ENCODE measurements at regions not wholly inside any gene's neighbourhood (a gene's known extent, or its start where the extent isn't known, plus 50 kb on each side); places are given as distances from the start of the nearest gene placed in this dataset.

- no peak for DNase-seq
- no peak overlapping the region for H3K27ac ChIP-seq (ENCODE audit: insufficient read length, low read depth, low read length)
- no peak for TF ChIP-seq CTCF (conservative IDR thresholded peaks at IDR 0.05)
- H3K18ac ChIP-seq (ENCODE audit: insufficient read length, low read depth, low read length) = no peak overlapping the region
- no peak overlapping the region for H4K8ac ChIP-seq (replicated peaks; ENCODE audit: insufficient read length, low read depth, low read length)
- H3K27me3 ChIP-seq (ENCODE audit: insufficient read depth, low read length) = no peaks in the 10 kb centered on the region
- no peak overlapping the region for H3K4me2 ChIP-seq (ENCODE audit: insufficient read depth, insufficient read length, low read length)
- H2AK5ac ChIP-seq (ENCODE audit: insufficient read length, low read length) = no peak overlapping the region
- H3K79me2 ChIP-seq (ENCODE audit: insufficient read depth, low read length) = no peaks in the 10 kb centered on the region
- no peak overlapping the region for H2AFZ ChIP-seq (ENCODE audit: low read length)
- no peak overlapping the region for H2BK5ac ChIP-seq (ENCODE audit: insufficient read length, low read length)
- H3T11ph ChIP-seq (ENCODE audit: low read length) = no peak overlapping the region
- H4K20me1 ChIP-seq (ENCODE audit: control insufficient read depth, insufficient read depth, insufficient read length) = no peaks in the 10 kb centered on the region
- H3K23ac ChIP-seq (ENCODE audit: insufficient read length, low read depth, low read length) = no peak overlapping the region
- H3K14ac ChIP-seq (ENCODE audit: insufficient read depth, low read length) = no peak overlapping the region
- H4K91ac ChIP-seq (ENCODE audit: insufficient read length, low read depth, low read length) = no peak overlapping the region
- H3K27me3 Mint-ChIP-seq (ENCODE audit: low read depth) = no peaks in the 10 kb centered on the region
- no peak overlapping the region for H2BK15ac ChIP-seq (ENCODE audit: low read depth, low read length)
- no peaks in the 10 kb centered on the region for H3K4me1 ChIP-seq (ENCODE audit: insufficient read depth, low read length)
- no peak overlapping the region for H3K4ac ChIP-seq (ENCODE audit: low read depth, low read length)
- no peaks in the 10 kb centered on the region for H3K79me1 ChIP-seq (ENCODE audit: insufficient read depth, low read depth, low read length, poor library complexity, severe bottlenecking)
- no CpG with 5 or more reads among the region's 6 CpGs for WGBS (ENCODE audit: extremely low coverage, insufficient read length, low lambda C conversion rate)
- H3K9me3 ChIP-seq (ENCODE audit: control insufficient read depth, low read depth, low read length) = no peaks in the 10 kb centered on the region
- peaks cover 6% of the 10 kb centered on the region in 2 experiments; a peak in 3 of 4 replicates for H3K4me1 Mint-ChIP-seq
- no peaks in the 10 kb centered on the region for H3K23me2 ChIP-seq (ENCODE audit: insufficient read length, low read depth, low read length, poor library complexity, severe bottlenecking)
- no peak overlapping the region for H2BK120ac ChIP-seq (ENCODE audit: low read depth, low read length, poor library complexity, severe bottlenecking)
- no peak overlapping the region for H2BK12ac ChIP-seq (ENCODE audit: insufficient read length, low read depth, low read length)
- no peak overlapping the region for H3K56ac ChIP-seq (ENCODE audit: insufficient read length, low read depth, low read length)
- no peak overlapping the region for H4K5ac ChIP-seq (ENCODE audit: insufficient read length, low read depth, low read length)
- H3K27ac Mint-ChIP-seq = no peak overlapping the region
- no peak overlapping the region for H3K9ac ChIP-seq (ENCODE audit: extremely low read depth, insufficient read length, low read length)
- H2BK20ac ChIP-seq (ENCODE audit: low read depth, low read length, poor library complexity, severe bottlenecking) = no peak overlapping the region
- peaks cover 2 to 7% (median 5%) of the 10 kb centered on the region in 3 experiments; a peak in 5 of 7 replicates for H3K36me3 Mint-ChIP-seq (ENCODE audit: insufficient read depth in 1 of 3, low read depth in 3 of 3)
- H3K4me3 Mint-ChIP-seq = no peak overlapping the region
- peaks cover 4 to 6% of the 10 kb centered on the region in 2 experiments; a peak in 3 of 5 replicates for H3K9me3 Mint-ChIP-seq
These were observed 284.1 kb upstream of the PRKCQ start for GRCh38 chr10:6864142-6864541.

Measured in H9 (cell line).